ENCODE measurements at regions not wholly inside any gene's neighbourhood (a gene's known extent, or its start where the extent isn't known, plus 50 kb on each side); places are given as distances from the start of the nearest gene placed in this dataset.

GRCh38 chr20:2207770-2208097 lies 88.1 kb upstream of the TGM3 start:
- TF ChIP-seq CTCF (IDR thresholded peaks at IDR 0.05; ENCODE audit: low read length) (no peak), EZH2 (optimal IDR thresholded peaks at IDR 0.05; ENCODE audit: low read depth, low read length) (no peak), EZH2phosphoT487 (IDR thresholded peaks at IDR 0.05; ENCODE audit: low read length) (no peak)
